Upper lobe of left lung (tissue), 4 donors: ENCODE measurements at regions not wholly inside any gene's neighbourhood (a gene's known extent, or its start where the extent isn't known, plus 50 kb on each side); places are given as distances from the start of the nearest gene placed in this dataset.

Source experiments
- CTCF ChIP-seq, 6 experiments: fragments of 450-650 bp in 4 of 6; fragments of 200-600 bp in 2 of 6; sonication (generic) in 2 of 6; IDR thresholded peaks; one replicate each; pipeline ENCODE4 v1.5.1; 2016 to 2019; ENCODE audit warnings: antibody characterized with exemption in 6 of 6
- POLR2A ChIP-seq, 4 donors: fragments of 450-650 bp; IDR thresholded peaks; one replicate each; pipeline ENCODE4 v1.5.1; 2016 to 2017; ENCODE audit warnings: antibody characterized with exemption in 4 of 4, mild to moderate bottlenecking in 2 of 4
- POLR2AphosphoS5 ChIP-seq, 2 donors: sonication (generic); formaldehyde crosslinking; IDR thresholded peaks; one replicate each; pipeline ENCODE4 v1.5.1; 2017; ENCODE audit warnings: antibody characterized with exemption in 2 of 2

GRCh38 chr2:145221032-145221431, 701.1 kb upstream of the ZEB2 start:
- TF ChIP-seq POLR2A (IDR thresholded peaks at IDR 0.05) (no peak), CTCF (IDR thresholded peaks at IDR 0.05) (no peak), POLR2AphosphoS5 (IDR thresholded peaks at IDR 0.05) (no peak)
